Sigmoid colon (tissue), 6 donors: ENCODE measurements at regions not wholly inside any gene's neighbourhood (a gene's known extent, or its start where the extent isn't known, plus 50 kb on each side); places are given as distances from the start of the nearest gene placed in this dataset.

Source experiments
- DNase-seq: peaks from one replicate; pipeline ENCODE4 v3.0.0-alpha.2; 2019
- H3K27ac ChIP-seq, 4 donors: fragments of 200-600 bp; sonication (generic); one replicate each; pipeline ENCODE4 v1.5.1; 2016 to 2019; ENCODE audit warnings: mild to moderate bottlenecking in 1 of 4
- H3K27me3 ChIP-seq, 3 donors: fragments of 200-600 bp; sonication (generic); one replicate each; pipeline ENCODE4 v1.5.1; 2019; ENCODE audit warnings: mild to moderate bottlenecking in 1 of 3
- H3K36me3 ChIP-seq, 4 donors: fragments of 200-600 bp; sonication (generic); one replicate each; pipeline ENCODE4 v1.5.1; 2016 to 2019
- H3K4me1 ChIP-seq, 4 donors: fragments of 200-600 bp; sonication (generic); one replicate each; pipeline ENCODE4 v1.5.1; 2017 to 2019
- H3K4me3 ChIP-seq, 4 donors: fragments of 200-600 bp; sonication (generic); one replicate each; pipeline ENCODE4 v1.5.1; 2017 to 2019; ENCODE audit warnings: mild to moderate bottlenecking in 2 of 4, moderate library complexity in 1 of 4
- H3K9me3 ChIP-seq, 4 donors: fragments of 200-600 bp in 3 of 4; sonication (generic) in 3 of 4; one replicate each; pipeline versions ENCODE4 v1.5.1 to v1.6.1; 2013 to 2019
- EP300 ChIP-seq, 4 donors: sonication (generic); formaldehyde crosslinking; IDR thresholded peaks; one replicate each; pipeline ENCODE4 v1.6.1; 2017; ENCODE audit warnings: antibody characterized with exemption in 4 of 4
- POLR2A ChIP-seq, 2 donors: fragments of 450-650 bp; IDR thresholded peaks; one replicate each; pipeline ENCODE4 v1.6.1; 2016; ENCODE audit warnings: antibody characterized with exemption in 2 of 2, mild to moderate bottlenecking in 2 of 2, moderate library complexity in 2 of 2
- POLR2AphosphoS5 ChIP-seq, 4 donors: sonication (generic); formaldehyde crosslinking; IDR thresholded peaks; one replicate each; pipeline ENCODE4 v1.6.1; 2017; ENCODE audit warnings: antibody characterized with exemption in 4 of 4
- WGBS, 2 donors: extraction: QIAGEN DNeasy Blood & Tissue Kit; methylation state at CpG; one replicate each; pipeline ENCODE4 v1.1.7; 2013; 5-methylcytosine and 5-hydroxymethylcytosine counted together
- intact Hi-C: fragments of 100-400 bp; cut with DNase I; formaldehyde crosslinking; loops from one replicate; pipeline ENCODE4 v1.15.1; 2023
- TF ChIP-seq, protein P1 (sequence below), 4 experiments: fragments of 450-650 bp in 3 of 4; fragments of 200-600 bp in 1 of 4; IDR thresholded peaks; one replicate each; pipeline ENCODE4 v1.5.1; 2016 to 2019; ENCODE audit warnings: antibody characterized with exemption in 4 of 4, mild to moderate bottlenecking in 3 of 4, moderate library complexity in 2 of 4
- donor health status: healthy with polysubstance abuse.
- donor health status: healthy.

DNA sequence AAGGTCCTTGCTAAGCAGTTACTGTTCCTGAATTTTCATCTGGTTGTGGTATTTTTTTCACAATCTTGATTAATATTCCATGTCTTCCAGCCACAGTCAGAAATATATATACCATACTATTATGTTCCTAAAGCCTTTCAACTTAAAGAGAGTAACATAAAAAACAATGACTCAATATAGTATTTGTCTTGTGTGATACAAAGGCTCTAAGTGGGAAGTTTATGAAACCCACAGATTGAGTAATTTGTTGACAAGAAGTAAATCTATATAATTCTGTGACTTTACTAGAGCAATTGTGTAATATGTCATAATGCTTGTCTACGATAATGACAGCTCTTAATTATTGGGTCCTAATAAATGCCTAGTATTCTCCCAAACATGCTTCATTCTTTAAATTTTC lies 509.4 kb downstream of the ISL1 start:
- intact Hi-C loops = no loop called here
- H3K4me1 ChIP-seq = no peaks in the 10 kb centered on the region
- no peaks in the 10 kb centered on the region for H3K27me3 ChIP-seq
- 85 to 89% methylated on average over 1 of the region's 1 CpG for WGBS, 2 donors
- no peak overlapping the region for H3K27ac ChIP-seq
- DNase-seq = no peak
- no peak overlapping the region for H3K4me3 ChIP-seq
- no peaks in the 10 kb centered on the region for H3K9me3 ChIP-seq
- TF ChIP-seq, protein P1, sequence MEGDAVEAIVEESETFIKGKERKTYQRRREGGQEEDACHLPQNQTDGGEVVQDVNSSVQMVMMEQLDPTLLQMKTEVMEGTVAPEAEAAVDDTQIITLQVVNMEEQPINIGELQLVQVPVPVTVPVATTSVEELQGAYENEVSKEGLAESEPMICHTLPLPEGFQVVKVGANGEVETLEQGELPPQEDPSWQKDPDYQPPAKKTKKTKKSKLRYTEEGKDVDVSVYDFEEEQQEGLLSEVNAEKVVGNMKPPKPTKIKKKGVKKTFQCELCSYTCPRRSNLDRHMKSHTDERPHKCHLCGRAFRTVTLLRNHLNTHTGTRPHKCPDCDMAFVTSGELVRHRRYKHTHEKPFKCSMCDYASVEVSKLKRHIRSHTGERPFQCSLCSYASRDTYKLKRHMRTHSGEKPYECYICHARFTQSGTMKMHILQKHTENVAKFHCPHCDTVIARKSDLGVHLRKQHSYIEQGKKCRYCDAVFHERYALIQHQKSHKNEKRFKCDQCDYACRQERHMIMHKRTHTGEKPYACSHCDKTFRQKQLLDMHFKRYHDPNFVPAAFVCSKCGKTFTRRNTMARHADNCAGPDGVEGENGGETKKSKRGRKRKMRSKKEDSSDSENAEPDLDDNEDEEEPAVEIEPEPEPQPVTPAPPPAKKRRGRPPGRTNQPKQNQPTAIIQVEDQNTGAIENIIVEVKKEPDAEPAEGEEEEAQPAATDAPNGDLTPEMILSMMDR (IDR thresholded peaks at IDR 0.05) = no peak
- TF ChIP-seq EP300 (IDR thresholded peaks at IDR 0.05) (no peak), POLR2AphosphoS5 (IDR thresholded peaks at IDR 0.05) (no peak), POLR2A (IDR thresholded peaks at IDR 0.05) (no peak)
- H3K36me3 ChIP-seq = no peaks in the 10 kb centered on the region

- DNase-seq = no peak
- Histone ChIP-seq H3K4me3 (no peak overlapping the region), H3K9me3 (no peaks in the 10 kb centered on the region), H3K27me3 (no peaks in the 10 kb centered on the region), H3K27ac (no peak overlapping the region), H3K4me1 (no peaks in the 10 kb centered on the region), H3K36me3 (no peaks in the 10 kb centered on the region)
- intact Hi-C loops = no loop called here
- TF ChIP-seq EP300 (IDR thresholded peaks at IDR 0.05) = no peak
- no peak for TF ChIP-seq POLR2A (IDR thresholded peaks at IDR 0.05)
- TF ChIP-seq, protein P1 (IDR thresholded peaks at IDR 0.05) = no peak
- TF ChIP-seq POLR2AphosphoS5 (IDR thresholded peaks at IDR 0.05) = no peak
These were observed 512.6 kb downstream of the ISL1 start for GRCh38 chr5:51895834-51896233.

GRCh38 chr5:51902512-51902911 lies 519.3 kb downstream of the ISL1 start:
- DNase-seq = no peak
- Histone ChIP-seq H3K9me3 (no peaks in the 10 kb centered on the region), H3K4me1 (no peaks in the 10 kb centered on the region), H3K27me3 (no peaks in the 10 kb centered on the region), H3K27ac (no peak overlapping the region), H3K36me3 (no peaks in the 10 kb centered on the region), H3K4me3 (no peak overlapping the region)
- TF ChIP-seq POLR2A (IDR thresholded peaks at IDR 0.05) (no peak), EP300 (IDR thresholded peaks at IDR 0.05) (no peak), POLR2AphosphoS5 (IDR thresholded peaks at IDR 0.05) (no peak)
- TF ChIP-seq, protein P1 (IDR thresholded peaks at IDR 0.05) = no peak
- intact Hi-C loops = no loop called here

DNA sequence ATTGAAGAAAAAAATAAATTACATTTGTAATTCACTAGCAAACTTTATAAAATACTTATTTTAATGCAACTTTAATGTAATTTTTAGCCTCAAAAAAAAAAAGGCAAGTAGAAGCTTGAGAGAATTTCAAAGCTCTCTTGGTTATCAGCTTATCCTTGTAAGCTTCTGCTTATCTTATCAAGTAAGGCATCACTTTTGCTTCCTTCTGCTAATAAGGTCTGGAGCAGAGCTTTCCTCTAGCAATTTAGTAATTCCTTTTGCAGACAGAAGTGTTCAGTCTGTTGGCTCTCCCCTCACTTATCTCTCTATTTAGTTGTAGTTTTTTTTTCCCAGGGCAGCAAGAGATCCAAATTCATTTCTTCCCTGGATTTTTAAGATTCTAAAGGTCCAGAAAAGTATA lies 525.0 kb downstream of the ISL1 start:
- intact Hi-C loops = no loop called here
- H3K27ac ChIP-seq = no peak overlapping the region
- no peak for DNase-seq

More for the DNA sequence above, 525.0 kb downstream of the ISL1 start:
- Histone ChIP-seq H3K9me3 (no peaks in the 10 kb centered on the region), H3K4me3 (no peak overlapping the region), H3K36me3 (no peaks in the 10 kb centered on the region), H3K4me1 (no peaks in the 10 kb centered on the region), H3K27me3 (no peaks in the 10 kb centered on the region)
- TF ChIP-seq EP300 (IDR thresholded peaks at IDR 0.05) (no peak), POLR2AphosphoS5 (IDR thresholded peaks at IDR 0.05) (no peak)
- TF ChIP-seq, protein P1 (IDR thresholded peaks at IDR 0.05) = no peak
